ENCODE measurements at regions not wholly inside any gene's neighbourhood (a gene's known extent, or its start where the extent isn't known, plus 50 kb on each side); places are given as distances from the start of the nearest gene placed in this dataset.

DNA sequence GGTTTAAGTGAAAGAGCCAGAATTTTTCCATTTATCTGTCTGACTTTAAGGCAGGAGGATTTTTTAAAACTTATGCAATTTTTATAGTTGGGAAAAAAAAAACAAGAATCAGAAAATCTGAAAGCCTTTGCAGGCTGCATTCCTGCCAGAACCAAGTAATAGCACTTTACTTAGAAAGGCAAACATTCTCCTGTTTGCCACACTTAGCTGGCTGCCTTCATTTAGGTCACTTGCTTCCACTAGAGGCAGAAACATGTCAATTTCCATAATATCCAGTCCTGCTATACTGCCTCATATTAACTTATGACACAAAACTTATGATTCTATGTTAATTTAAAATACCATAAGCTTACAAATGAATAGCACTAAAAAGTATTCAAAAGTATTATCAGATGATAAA lies 425.8 kb downstream of the FRK start:
- TF ChIP-seq, protein P1, sequence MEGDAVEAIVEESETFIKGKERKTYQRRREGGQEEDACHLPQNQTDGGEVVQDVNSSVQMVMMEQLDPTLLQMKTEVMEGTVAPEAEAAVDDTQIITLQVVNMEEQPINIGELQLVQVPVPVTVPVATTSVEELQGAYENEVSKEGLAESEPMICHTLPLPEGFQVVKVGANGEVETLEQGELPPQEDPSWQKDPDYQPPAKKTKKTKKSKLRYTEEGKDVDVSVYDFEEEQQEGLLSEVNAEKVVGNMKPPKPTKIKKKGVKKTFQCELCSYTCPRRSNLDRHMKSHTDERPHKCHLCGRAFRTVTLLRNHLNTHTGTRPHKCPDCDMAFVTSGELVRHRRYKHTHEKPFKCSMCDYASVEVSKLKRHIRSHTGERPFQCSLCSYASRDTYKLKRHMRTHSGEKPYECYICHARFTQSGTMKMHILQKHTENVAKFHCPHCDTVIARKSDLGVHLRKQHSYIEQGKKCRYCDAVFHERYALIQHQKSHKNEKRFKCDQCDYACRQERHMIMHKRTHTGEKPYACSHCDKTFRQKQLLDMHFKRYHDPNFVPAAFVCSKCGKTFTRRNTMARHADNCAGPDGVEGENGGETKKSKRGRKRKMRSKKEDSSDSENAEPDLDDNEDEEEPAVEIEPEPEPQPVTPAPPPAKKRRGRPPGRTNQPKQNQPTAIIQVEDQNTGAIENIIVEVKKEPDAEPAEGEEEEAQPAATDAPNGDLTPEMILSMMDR (IDR thresholded peaks at IDR 0.05), result no peak
- no peak for TF ChIP-seq POLR2AphosphoS5 (IDR thresholded peaks at IDR 0.05)
